Left lung (tissue), 4 donors: ENCODE measurements at regions not wholly inside any gene's neighbourhood (a gene's known extent, or its start where the extent isn't known, plus 50 kb on each side); places are given as distances from the start of the nearest gene placed in this dataset.
A peak's percentile ranks its signal among the peaks of the same experiment; 100 is the strongest.

Source experiments
- ATAC-seq: fragments of 200-7000 bp; cut with Tn5 transposase; one replicate; pipeline ENCODE4 v1.9.1; 2020; ENCODE audit warnings: moderate library complexity
- DNase-seq, 4 donors: peaks; one replicate each; pipeline ENCODE4 v3.0.0-alpha.2; 2013 to 2020
- H3K27ac ChIP-seq, 2 donors: fragments of 200-600 bp; sonication (generic) in 1 of 2; one replicate each; pipeline versions ENCODE4 v1.5.0 to v1.8.0; 2020 to 2021
- H3K27me3 ChIP-seq, 2 donors: fragments of 200-600 bp; sonication (generic) in 1 of 2; one replicate each; pipeline versions ENCODE4 v1.5.0 to v1.8.0; 2020 to 2021
- H3K36me3 ChIP-seq, 2 donors: fragments of 200-600 bp; sonication (generic) in 1 of 2; one replicate each; pipeline versions ENCODE4 v1.5.0 to v1.8.0; 2020 to 2021
- H3K4me1 ChIP-seq, 2 donors: fragments of 200-600 bp; one replicate each; pipeline ENCODE4 v1.8.0; 2021
- H3K4me3 ChIP-seq, 2 donors: fragments of 200-600 bp; sonication (generic) in 1 of 2; one replicate each; pipeline versions ENCODE4 v1.5.0 to v1.8.0; 2020 to 2021; ENCODE audit warnings: mild to moderate bottlenecking in 1 of 2
- H3K9me3 ChIP-seq, 2 donors: fragments of 200-600 bp; sonication (generic) in 1 of 2; one replicate each; pipeline versions ENCODE4 v1.5.0 to v1.8.0; 2020 to 2021
- intact Hi-C, 2 donors: fragments of 100-400 bp; cut with DNase I; formaldehyde crosslinking; loops; one replicate each; pipeline versions ENCODE4 v1.11.2 to v1.14.2; 2022
- TF ChIP-seq, protein P1 (sequence below), 2 donors: fragments of 200-600 bp; sonication (generic) in 1 of 2; IDR thresholded peaks; one replicate each; pipeline versions ENCODE4 v1.5.0 to v1.8.0; 2021; ENCODE audit warnings: antibody characterized with exemption in 2 of 2
- donor health status: DM: no; HTN: yes; CAD: no.
- donor health status: DM: no; HTN: no; CAD: no.

DNA sequence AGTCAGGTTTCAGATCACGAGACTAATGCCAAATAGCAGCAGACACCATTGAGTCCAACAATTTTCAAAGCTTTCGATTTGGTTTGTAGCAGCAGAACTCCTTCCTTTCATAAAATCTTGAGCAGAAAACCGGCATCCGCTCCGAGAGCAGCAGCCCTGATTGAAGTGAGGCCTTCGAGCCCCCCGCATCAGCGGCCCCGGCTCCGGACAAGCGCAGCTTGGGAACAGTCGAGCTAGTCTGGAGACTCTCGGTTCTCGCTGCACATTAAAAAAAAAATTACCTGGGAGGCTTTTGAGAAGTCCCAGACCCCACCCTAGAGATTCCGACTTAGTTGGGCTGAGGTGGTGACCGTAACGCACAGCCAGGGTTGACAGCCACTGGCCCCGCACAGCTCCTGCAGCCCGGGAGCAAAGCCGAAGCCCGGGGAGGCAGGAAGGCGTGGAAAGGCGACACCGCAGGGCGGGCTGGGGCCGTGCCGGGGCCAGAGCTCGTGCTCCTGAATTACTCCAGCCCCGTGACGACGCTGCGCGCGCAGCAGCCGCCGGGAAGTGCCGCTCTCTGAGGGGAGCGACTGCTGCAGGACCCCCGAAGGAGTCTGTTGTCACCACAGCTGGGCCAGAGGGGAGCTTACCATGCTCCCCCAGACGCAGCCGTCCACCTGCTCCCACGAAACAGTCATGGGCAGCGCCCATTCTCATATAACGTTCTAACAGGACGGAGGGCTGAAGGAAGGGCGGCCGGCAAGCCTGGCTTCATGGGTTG, 57.8 kb downstream of the SPATA19 start:
- peak overlapping the region in 1 of 2 donors; percentile 17 for H3K4me3 ChIP-seq
- TF ChIP-seq, protein P1, sequence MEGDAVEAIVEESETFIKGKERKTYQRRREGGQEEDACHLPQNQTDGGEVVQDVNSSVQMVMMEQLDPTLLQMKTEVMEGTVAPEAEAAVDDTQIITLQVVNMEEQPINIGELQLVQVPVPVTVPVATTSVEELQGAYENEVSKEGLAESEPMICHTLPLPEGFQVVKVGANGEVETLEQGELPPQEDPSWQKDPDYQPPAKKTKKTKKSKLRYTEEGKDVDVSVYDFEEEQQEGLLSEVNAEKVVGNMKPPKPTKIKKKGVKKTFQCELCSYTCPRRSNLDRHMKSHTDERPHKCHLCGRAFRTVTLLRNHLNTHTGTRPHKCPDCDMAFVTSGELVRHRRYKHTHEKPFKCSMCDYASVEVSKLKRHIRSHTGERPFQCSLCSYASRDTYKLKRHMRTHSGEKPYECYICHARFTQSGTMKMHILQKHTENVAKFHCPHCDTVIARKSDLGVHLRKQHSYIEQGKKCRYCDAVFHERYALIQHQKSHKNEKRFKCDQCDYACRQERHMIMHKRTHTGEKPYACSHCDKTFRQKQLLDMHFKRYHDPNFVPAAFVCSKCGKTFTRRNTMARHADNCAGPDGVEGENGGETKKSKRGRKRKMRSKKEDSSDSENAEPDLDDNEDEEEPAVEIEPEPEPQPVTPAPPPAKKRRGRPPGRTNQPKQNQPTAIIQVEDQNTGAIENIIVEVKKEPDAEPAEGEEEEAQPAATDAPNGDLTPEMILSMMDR (IDR thresholded peaks at IDR 0.05): no peak

DNA sequence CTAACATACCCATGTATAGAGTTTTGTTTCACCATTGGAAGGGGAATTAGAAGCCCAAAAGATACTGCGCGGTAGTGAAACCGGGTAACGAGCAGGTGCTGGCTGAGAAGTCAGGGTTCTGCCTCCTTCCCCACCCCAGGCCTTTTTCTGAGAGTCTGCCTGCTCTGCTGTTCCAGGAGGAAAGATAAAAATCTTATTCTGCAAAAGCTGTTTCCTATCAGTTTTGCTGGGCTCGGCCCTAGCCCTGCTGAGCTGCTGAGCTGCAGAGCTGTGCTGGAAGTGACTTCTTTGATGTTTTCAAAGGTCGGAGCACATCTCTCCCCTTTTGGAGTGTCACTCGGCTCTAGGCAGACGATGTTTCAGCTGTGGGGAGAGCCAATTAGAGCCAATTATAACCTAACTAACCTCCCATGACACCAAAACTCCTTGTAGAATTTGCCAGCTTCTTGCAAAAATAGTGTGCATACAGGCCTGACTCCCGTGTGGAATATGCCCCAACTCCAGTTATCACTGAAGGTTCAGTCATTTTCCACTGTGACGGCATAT, 59.4 kb downstream of the SPATA19 start:
- H3K27me3 ChIP-seq: peaks cover 18 to 33% of the 10 kb centered on the region in 2 donors
- intact Hi-C loops: no loop called here
- no peak overlapping the region for H3K27ac ChIP-seq
- no peak for ATAC-seq
- no peaks in the 10 kb centered on the region for H3K36me3 ChIP-seq
- no peaks in the 10 kb centered on the region for H3K9me3 ChIP-seq
- no peak overlapping the region for H3K4me3 ChIP-seq
- TF ChIP-seq, protein P1 (IDR thresholded peaks at IDR 0.05): no peak
- DNase-seq: no peak
- no peaks in the 10 kb centered on the region for H3K4me1 ChIP-seq

More for the DNA sequence above, 57.8 kb downstream of the SPATA19 start:
- no peaks in the 10 kb centered on the region for H3K36me3 ChIP-seq
- peaks cover 18 to 34% of the 10 kb centered on the region in 2 donors for H3K27me3 ChIP-seq
- DNase-seq (peak in 2 of 4 donors; percentile 20 to 51), ATAC-seq (peak; percentile 85)
- H3K27ac ChIP-seq: no peak overlapping the region
- H3K9me3 ChIP-seq: no peaks in the 10 kb centered on the region
- H3K4me1 ChIP-seq: no peaks in the 10 kb centered on the region
- intact Hi-C loops: no loop called here

DNA sequence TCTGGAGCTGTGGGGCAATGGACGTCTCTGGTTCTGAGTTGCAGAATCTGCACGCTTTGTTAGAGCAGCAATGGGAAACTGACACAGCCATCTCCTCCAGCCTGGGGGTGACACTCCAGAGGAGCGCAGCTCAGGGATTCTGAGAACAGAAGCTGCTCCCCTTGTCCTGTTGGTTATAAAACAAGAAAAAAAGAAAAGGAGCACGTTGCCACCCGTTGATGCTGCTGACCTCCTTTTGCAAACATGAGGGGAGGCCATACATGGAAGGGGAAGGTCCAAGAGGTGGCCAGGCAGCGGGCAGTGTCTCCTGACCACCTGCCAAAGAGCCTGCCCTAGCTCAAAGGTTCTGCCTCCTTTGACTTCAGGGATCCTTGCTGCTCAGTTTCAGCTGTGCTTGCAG, 61.0 kb downstream of the SPATA19 start:
- Histone ChIP-seq H3K9me3 (no peaks in the 10 kb centered on the region), H3K4me3 (no peak overlapping the region), H3K27ac (no peak overlapping the region), H3K36me3 (no peaks in the 10 kb centered on the region), H3K27me3 (peaks cover 18 to 23% of the 10 kb centered on the region in 2 donors), H3K4me1 (no peaks in the 10 kb centered on the region)
- intact Hi-C loops: no loop called here
- TF ChIP-seq, protein P1 (IDR thresholded peaks at IDR 0.05): no peak
- ATAC-seq (no peak), DNase-seq (no peak)

DNA sequence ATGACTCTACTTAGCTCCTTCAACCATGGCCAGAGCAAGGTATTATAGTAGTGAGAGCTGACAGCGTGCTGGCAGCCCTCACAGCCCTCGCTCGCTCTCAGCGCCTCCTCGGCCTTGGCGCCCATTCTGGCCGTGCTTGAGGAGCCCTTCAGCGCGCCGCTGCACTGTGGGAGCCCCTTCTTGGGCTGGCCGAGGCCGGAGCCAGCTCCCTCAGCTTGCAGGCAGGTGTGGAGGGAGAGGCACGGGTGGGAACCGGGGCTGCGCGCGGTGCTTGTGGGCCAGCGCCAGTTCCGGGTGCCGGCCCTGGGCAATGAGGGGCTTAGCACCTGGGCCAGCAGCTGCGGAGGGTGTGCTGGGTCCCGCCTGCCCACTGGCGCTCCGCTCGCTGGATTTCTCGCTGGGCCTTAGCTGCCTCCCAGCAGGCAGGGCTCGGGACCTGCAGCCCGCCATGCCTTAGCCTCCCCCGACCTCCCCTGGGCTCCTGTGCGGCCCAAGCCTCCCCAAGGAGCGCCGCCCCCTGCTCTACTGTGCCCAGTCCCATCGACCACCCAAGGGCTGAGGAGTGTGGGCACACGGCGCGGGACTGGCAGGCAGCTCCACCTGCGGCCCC, 63.1 kb downstream of the SPATA19 start:
- Histone ChIP-seq H3K36me3 (no peaks in the 10 kb centered on the region), H3K27ac (no peak overlapping the region), H3K4me3 (no peak overlapping the region), H3K9me3 (no peaks in the 10 kb centered on the region), H3K4me1 (no peaks in the 10 kb centered on the region), H3K27me3 (peaks cover 1 to 13% of the 10 kb centered on the region in 2 donors)
- intact Hi-C loops: no loop called here
- DNase-seq: no peak
- TF ChIP-seq, protein P1 (IDR thresholded peaks at IDR 0.05): no peak
- no peak for ATAC-seq

DNA sequence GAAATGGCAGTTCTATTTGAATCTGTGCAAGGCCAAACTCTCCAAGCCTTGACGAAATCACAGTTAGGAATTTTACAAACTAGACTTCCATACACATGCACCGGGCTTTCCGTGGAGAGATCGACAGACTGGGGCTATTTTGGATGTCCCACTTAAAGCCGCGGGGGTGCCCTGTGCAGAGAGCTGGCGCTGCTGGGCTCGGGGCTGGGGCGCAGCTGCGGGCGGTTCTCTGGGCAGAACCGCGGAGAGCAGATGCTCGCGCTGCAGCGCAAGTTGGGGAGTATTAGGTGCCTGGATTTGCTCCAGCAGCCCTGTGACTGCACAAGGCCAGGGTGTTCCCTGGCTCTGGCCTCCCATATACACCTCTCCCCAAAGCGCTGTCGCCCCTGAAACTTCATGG, 67.2 kb downstream of the SPATA19 start:
- no peaks in the 10 kb centered on the region for H3K36me3 ChIP-seq
- TF ChIP-seq, protein P1 (IDR thresholded peaks at IDR 0.05): no peak
- no peak for ATAC-seq
- intact Hi-C loops: no loop called here
- no peak overlapping the region for H3K4me3 ChIP-seq
- H3K27me3 ChIP-seq: peaks cover 0 to 13% of the 10 kb centered on the region in 2 donors
- no peak overlapping the region for H3K27ac ChIP-seq
- no peaks in the 10 kb centered on the region for H3K4me1 ChIP-seq
- DNase-seq: no peak
- H3K9me3 ChIP-seq: no peaks in the 10 kb centered on the region
